ENCODE measurements at regions not wholly inside any gene's neighbourhood (a gene's known extent, or its start where the extent isn't known, plus 50 kb on each side); places are given as distances from the start of the nearest gene placed in this dataset.

DNA sequence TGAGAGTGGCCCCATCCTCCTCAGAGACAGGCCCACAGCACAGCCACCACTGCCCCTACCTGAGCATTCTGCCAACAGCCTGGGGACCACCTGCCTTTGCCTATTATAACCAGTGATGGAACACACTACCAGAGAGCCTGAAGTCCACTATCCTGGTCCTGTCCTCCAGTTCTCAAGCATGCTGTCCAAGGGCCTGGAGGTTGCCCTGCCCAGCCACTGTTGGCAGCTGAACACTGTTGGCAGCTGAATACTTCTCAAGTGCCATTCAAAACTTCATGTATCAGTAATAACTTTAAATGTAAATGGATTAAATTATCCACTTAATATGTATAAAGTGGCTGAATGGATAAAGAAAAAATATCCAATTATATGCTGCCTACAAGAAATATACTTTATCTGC is 194.3 kb upstream of the JADE1 start:
- no peaks in the 10 kb centered on the region for H3K9me3 ChIP-seq (ENCODE audit: control insufficient read depth in 5 of 5, low read length in 5 of 5)
- no peak overlapping the region for H3K27ac ChIP-seq (ENCODE audit: low read depth, low read length)
- H3K9ac ChIP-seq (ENCODE audit: low read length in 5 of 5) = no peak overlapping the region
- H3K4me1 ChIP-seq (ENCODE audit: control insufficient read depth in 5 of 5, insufficient read depth in 5 of 5, low read length in 5 of 5) = no peaks in the 10 kb centered on the region
- no peaks in the 10 kb centered on the region for H3K36me3 ChIP-seq (ENCODE audit: control insufficient read depth in 5 of 5, insufficient read depth in 5 of 5, low read length in 5 of 5)
- H3K4me3 ChIP-seq (ENCODE audit: low read depth in 1 of 5, low read length in 5 of 5) = no peak overlapping the region
- H3K27me3 ChIP-seq (ENCODE audit: control insufficient read depth in 5 of 5, insufficient read depth in 4 of 5, low read length in 5 of 5) = no peaks in the 10 kb centered on the region

DNA sequence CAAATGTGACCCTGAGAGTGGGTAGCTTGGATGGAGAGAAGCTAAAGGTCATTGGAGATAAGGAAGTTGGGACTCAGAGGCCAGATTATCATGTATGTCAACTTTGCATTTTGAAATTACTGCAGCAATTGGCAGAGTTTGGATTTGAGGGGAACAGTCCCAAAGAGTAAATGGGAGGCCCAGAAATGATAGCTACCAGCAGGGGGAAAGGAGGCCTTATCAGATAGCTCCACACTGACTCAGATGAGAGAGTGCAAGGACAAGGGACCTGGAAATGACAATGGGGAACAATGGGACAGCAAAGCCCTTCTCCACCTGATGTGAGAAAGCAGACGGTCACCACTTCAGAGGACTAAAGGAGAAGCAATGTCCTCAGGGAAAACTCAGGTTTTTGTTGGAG is 201.5 kb upstream of the JADE1 start:
- Histone ChIP-seq H3K4me3 (ENCODE audit: low read depth in 1 of 5, low read length in 5 of 5) (no peak overlapping the region), H3K4me1 (ENCODE audit: control insufficient read depth in 5 of 5, insufficient read depth in 5 of 5, low read length in 5 of 5) (no peaks in the 10 kb centered on the region), H3K27ac (ENCODE audit: low read depth, low read length) (no peak overlapping the region), H3K36me3 (ENCODE audit: control insufficient read depth in 5 of 5, insufficient read depth in 5 of 5, low read length in 5 of 5) (no peaks in the 10 kb centered on the region), H3K27me3 (ENCODE audit: control insufficient read depth in 5 of 5, insufficient read depth in 4 of 5, low read length in 5 of 5) (no peaks in the 10 kb centered on the region), H3K9ac (ENCODE audit: low read length in 5 of 5) (no peak overlapping the region), H3K9me3 (ENCODE audit: control insufficient read depth in 5 of 5, low read length in 5 of 5) (no peaks in the 10 kb centered on the region)

DNA sequence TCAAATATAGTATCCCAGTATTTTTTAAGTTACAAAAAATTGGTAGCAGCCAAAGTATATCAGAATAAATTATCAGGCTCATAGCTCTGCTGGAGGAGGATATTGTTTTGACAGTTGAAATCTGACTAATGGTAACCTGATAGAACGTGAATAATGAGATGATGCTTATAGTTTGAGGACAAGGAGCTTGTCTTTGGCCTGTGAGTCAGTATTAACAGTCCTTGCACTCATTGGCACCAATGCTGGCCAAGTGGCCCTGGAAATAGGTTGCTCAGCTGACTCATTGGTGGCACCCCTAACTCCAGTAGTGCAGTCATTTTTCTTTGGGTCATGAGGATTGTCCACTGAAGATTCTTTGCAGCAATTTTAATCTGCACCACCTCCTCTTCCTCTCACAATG is 203.3 kb upstream of the JADE1 start:
- Histone ChIP-seq H3K4me3 (ENCODE audit: low read depth in 1 of 5, low read length in 5 of 5) (no peak overlapping the region), H3K27me3 (ENCODE audit: control insufficient read depth in 5 of 5, insufficient read depth in 4 of 5, low read length in 5 of 5) (no peaks in the 10 kb centered on the region), H3K36me3 (ENCODE audit: control insufficient read depth in 5 of 5, insufficient read depth in 5 of 5, low read length in 5 of 5) (no peaks in the 10 kb centered on the region), H3K27ac (ENCODE audit: low read depth, low read length) (no peak overlapping the region), H3K9ac (ENCODE audit: low read length in 5 of 5) (no peak overlapping the region), H3K4me1 (ENCODE audit: control insufficient read depth in 5 of 5, insufficient read depth in 5 of 5, low read length in 5 of 5) (peaks cover 0 to 4% (median 0%) of the 10 kb centered on the region in 5 donors), H3K9me3 (ENCODE audit: control insufficient read depth in 5 of 5, low read length in 5 of 5) (no peaks in the 10 kb centered on the region)

GRCh38 chr4:128604840-128605239 is 204.7 kb upstream of the JADE1 start:
- no peak overlapping the region for H3K4me3 ChIP-seq (ENCODE audit: low read depth in 1 of 5, low read length in 5 of 5)
- H3K9ac ChIP-seq (ENCODE audit: low read length in 5 of 5) = no peak overlapping the region
- peaks cover 0 to 4% (median 0%) of the 10 kb centered on the region in 5 donors for H3K4me1 ChIP-seq (ENCODE audit: control insufficient read depth in 5 of 5, insufficient read depth in 5 of 5, low read length in 5 of 5)
- H3K27ac ChIP-seq (ENCODE audit: low read depth, low read length) = no peak overlapping the region
- no peaks in the 10 kb centered on the region for H3K27me3 ChIP-seq (ENCODE audit: control insufficient read depth in 5 of 5, insufficient read depth in 4 of 5, low read length in 5 of 5)
- H3K9me3 ChIP-seq (ENCODE audit: control insufficient read depth in 5 of 5, low read length in 5 of 5) = no peaks in the 10 kb centered on the region
- H3K36me3 ChIP-seq (ENCODE audit: control insufficient read depth in 5 of 5, insufficient read depth in 5 of 5, low read length in 5 of 5) = no peaks in the 10 kb centered on the region

DNA sequence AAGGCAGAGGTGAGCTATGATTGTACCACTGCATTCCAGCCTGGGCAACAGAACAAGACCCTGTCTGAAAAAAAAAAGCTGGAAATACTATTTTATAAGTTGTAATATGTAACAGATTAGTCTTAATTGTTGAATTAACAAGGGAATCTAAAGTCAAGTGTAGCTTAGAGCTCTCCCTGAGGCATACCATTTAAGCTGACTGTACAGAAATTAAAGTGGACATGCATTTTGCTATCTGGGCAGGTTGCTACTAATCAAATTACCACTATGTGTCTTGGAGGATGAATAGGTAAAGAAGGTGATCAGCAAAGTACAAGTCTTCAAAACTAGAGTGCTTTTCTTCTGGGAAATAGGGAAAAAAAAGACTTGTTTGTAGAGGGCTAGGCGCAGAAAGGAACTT is 205.3 kb upstream of the JADE1 start:
- no peak overlapping the region for H3K27ac ChIP-seq (ENCODE audit: low read depth, low read length)
- H3K4me1 ChIP-seq (ENCODE audit: control insufficient read depth in 5 of 5, insufficient read depth in 5 of 5, low read length in 5 of 5) = peaks cover 0 to 4% (median 0%) of the 10 kb centered on the region in 5 donors
- H3K9ac ChIP-seq (ENCODE audit: low read length in 5 of 5) = no peak overlapping the region
- H3K9me3 ChIP-seq (ENCODE audit: control insufficient read depth in 5 of 5, low read length in 5 of 5) = no peaks in the 10 kb centered on the region
- no peak overlapping the region for H3K4me3 ChIP-seq (ENCODE audit: low read depth in 1 of 5, low read length in 5 of 5)
- H3K36me3 ChIP-seq (ENCODE audit: control insufficient read depth in 5 of 5, insufficient read depth in 5 of 5, low read length in 5 of 5) = no peaks in the 10 kb centered on the region
- no peaks in the 10 kb centered on the region for H3K27me3 ChIP-seq (ENCODE audit: control insufficient read depth in 5 of 5, insufficient read depth in 4 of 5, low read length in 5 of 5)

- H3K36me3 ChIP-seq (ENCODE audit: control insufficient read depth in 5 of 5, insufficient read depth in 5 of 5, low read length in 5 of 5) = no peaks in the 10 kb centered on the region
- H3K4me3 ChIP-seq (ENCODE audit: low read depth in 1 of 5, low read length in 5 of 5) = no peak overlapping the region
- no peak overlapping the region for H3K27ac ChIP-seq (ENCODE audit: low read depth, low read length)
- H3K9me3 ChIP-seq (ENCODE audit: control insufficient read depth in 5 of 5, low read length in 5 of 5) = no peaks in the 10 kb centered on the region
- H3K9ac ChIP-seq (ENCODE audit: low read length in 5 of 5) = no peak overlapping the region
- peaks cover 0 to 4% (median 0%) of the 10 kb centered on the region in 5 donors for H3K4me1 ChIP-seq (ENCODE audit: control insufficient read depth in 5 of 5, insufficient read depth in 5 of 5, low read length in 5 of 5)
- H3K27me3 ChIP-seq (ENCODE audit: control insufficient read depth in 5 of 5, insufficient read depth in 4 of 5, low read length in 5 of 5) = no peaks in the 10 kb centered on the region
Observed at GRCh38 chr4:128603081-128603480, 206.4 kb upstream of the JADE1 start.

DNA sequence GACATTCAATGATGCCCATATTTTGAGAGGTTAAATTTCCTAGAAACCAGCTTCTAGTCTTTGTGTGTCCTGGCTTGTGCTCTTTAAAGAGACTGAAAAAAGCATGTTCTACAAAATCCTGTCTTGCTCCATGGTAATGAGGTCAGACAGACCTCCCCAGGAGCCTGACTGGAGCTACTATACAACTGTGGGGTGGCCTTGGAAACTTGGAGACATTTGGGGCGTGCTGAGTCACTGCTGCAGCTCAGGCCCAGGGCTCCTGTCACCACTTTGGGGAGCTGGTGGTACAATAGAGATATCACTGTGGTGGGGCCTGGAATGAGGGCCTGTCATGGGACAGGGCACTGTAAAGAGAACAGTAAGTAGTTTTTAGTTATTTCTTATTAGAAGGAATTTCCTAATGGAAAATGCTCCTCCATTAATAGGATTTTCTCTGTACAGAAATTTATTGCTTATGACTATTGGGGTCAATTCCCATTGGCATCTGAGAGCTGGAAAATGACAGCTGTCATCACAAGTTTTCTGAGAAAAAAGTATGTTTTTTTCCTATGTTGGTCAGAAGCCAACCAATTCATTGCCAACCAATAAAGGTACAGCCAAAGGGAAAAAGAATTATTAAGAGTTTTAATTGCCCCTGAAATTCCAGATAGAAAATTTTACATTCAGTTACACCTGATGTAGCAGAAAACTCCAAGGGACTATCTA is 207.4 kb upstream of the JADE1 start:
- H3K9me3 ChIP-seq (ENCODE audit: control insufficient read depth in 5 of 5, low read length in 5 of 5) = no peaks in the 10 kb centered on the region
- no peak overlapping the region for H3K9ac ChIP-seq (ENCODE audit: low read length in 5 of 5)
- H3K36me3 ChIP-seq (ENCODE audit: control insufficient read depth in 5 of 5, insufficient read depth in 5 of 5, low read length in 5 of 5) = no peaks in the 10 kb centered on the region
- peaks cover 0 to 4% (median 0%) of the 10 kb centered on the region in 5 donors for H3K4me1 ChIP-seq (ENCODE audit: control insufficient read depth in 5 of 5, insufficient read depth in 5 of 5, low read length in 5 of 5)
- H3K27me3 ChIP-seq (ENCODE audit: control insufficient read depth in 5 of 5, insufficient read depth in 4 of 5, low read length in 5 of 5) = no peaks in the 10 kb centered on the region
- H3K27ac ChIP-seq (ENCODE audit: low read depth, low read length) = no peak overlapping the region
- no peak overlapping the region for H3K4me3 ChIP-seq (ENCODE audit: low read depth in 1 of 5, low read length in 5 of 5)

DNA sequence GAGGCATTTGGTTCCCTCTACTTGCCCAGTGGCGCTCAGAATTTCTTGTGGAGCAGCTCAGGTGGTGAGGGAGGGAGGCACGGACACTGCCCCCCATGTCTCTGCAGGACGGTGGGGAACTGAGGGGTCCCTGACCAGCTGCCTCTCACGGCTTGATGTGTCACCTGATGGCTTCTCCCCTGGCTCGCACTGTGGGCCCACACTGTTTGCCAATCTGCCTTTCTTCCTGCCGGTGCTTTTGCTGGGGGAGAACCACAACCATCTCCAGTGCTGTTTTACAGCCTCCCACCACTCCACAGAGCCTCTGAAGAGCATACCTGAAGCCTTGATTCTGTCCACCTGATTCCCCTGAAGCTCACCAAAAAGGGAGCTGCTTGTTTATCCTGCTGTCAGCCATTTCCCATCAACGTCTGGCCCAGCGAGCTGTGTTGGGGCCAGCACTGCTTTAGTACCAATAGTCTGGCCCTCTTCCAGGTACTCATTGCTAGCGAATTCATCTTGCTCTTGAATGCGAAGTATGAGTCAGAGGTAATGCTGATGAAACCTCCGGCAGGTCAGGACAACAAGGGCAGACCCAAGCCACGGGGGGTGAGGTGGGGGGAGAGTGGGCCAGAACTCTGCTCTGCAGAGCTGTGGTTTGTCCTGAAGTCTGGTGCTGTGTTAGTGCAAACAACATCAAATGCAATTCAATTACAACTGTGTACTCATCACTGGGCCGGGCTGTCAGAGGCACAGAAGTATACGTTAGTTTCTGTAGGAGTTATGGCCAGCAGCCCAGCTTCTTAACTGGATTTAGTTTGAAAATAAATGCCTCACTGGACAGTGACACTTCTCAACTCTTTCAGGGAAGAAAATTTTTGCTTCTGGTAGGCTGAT is 208.3 kb upstream of the JADE1 start:
- Histone ChIP-seq H3K27me3 (ENCODE audit: control insufficient read depth in 5 of 5, insufficient read depth in 4 of 5, low read length in 5 of 5) (no peaks in the 10 kb centered on the region), H3K36me3 (ENCODE audit: control insufficient read depth in 5 of 5, insufficient read depth in 5 of 5, low read length in 5 of 5) (no peaks in the 10 kb centered on the region), H3K9ac (ENCODE audit: low read length in 5 of 5) (no peak overlapping the region), H3K4me1 (ENCODE audit: control insufficient read depth in 5 of 5, insufficient read depth in 5 of 5, low read length in 5 of 5) (peaks cover 0 to 4% (median 0%) of the 10 kb centered on the region in 5 donors), H3K4me3 (ENCODE audit: low read depth in 1 of 5, low read length in 5 of 5) (no peak overlapping the region), H3K27ac (ENCODE audit: low read depth, low read length) (no peak overlapping the region), H3K9me3 (ENCODE audit: control insufficient read depth in 5 of 5, low read length in 5 of 5) (no peaks in the 10 kb centered on the region)

GRCh38 chr4:128600410-128600809 is 209.1 kb upstream of the JADE1 start:
- H3K27me3 ChIP-seq (ENCODE audit: control insufficient read depth in 5 of 5, insufficient read depth in 4 of 5, low read length in 5 of 5) = no peaks in the 10 kb centered on the region
- H3K9me3 ChIP-seq (ENCODE audit: control insufficient read depth in 5 of 5, low read length in 5 of 5) = no peaks in the 10 kb centered on the region
- H3K36me3 ChIP-seq (ENCODE audit: control insufficient read depth in 5 of 5, insufficient read depth in 5 of 5, low read length in 5 of 5) = no peaks in the 10 kb centered on the region
- no peak overlapping the region for H3K4me3 ChIP-seq (ENCODE audit: low read depth in 1 of 5, low read length in 5 of 5)
- no peak overlapping the region for H3K9ac ChIP-seq (ENCODE audit: low read length in 5 of 5)
- H3K4me1 ChIP-seq (ENCODE audit: control insufficient read depth in 5 of 5, insufficient read depth in 5 of 5, low read length in 5 of 5) = peaks cover 0 to 4% (median 0%) of the 10 kb centered on the region in 5 donors
- no peak overlapping the region for H3K27ac ChIP-seq (ENCODE audit: low read depth, low read length)

DNA sequence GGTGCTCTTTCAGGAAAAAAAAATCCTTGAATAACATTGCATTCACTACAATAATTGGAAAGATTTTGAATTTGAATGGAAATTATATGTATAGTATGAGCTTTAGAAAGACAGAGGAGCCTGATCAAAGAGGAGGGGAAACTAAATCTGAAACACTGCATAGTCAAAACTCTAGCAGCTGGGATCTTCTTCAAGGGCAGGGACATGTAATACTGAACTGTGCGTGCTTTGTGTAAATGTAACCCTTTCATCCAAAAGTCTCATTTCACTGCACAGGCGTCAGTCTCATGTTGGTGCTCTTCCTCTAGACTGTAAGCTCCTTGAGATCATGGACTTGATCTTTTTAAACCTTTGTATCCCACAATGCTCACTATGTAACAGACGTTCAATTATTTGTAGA is 212.0 kb upstream of the JADE1 start:
- Histone ChIP-seq H3K27me3 (ENCODE audit: control insufficient read depth in 5 of 5, insufficient read depth in 4 of 5, low read length in 5 of 5) (no peaks in the 10 kb centered on the region), H3K27ac (ENCODE audit: low read depth, low read length) (no peak overlapping the region), H3K4me1 (ENCODE audit: control insufficient read depth in 5 of 5, insufficient read depth in 5 of 5, low read length in 5 of 5) (peaks cover 0 to 4% (median 0%) of the 10 kb centered on the region in 5 donors), H3K9me3 (ENCODE audit: control insufficient read depth in 5 of 5, low read length in 5 of 5) (peaks cover 0 to 4% (median 0%) of the 10 kb centered on the region in 5 donors), H3K9ac (ENCODE audit: low read length in 5 of 5) (no peak overlapping the region), H3K4me3 (ENCODE audit: low read depth in 1 of 5, low read length in 5 of 5) (no peak overlapping the region), H3K36me3 (ENCODE audit: control insufficient read depth in 5 of 5, insufficient read depth in 5 of 5, low read length in 5 of 5) (no peaks in the 10 kb centered on the region)
